Esophagus muscularis mucosa (tissue), 4 donors: ENCODE measurements at regions not wholly inside any gene's neighbourhood (a gene's known extent, or its start where the extent isn't known, plus 50 kb on each side); places are given as distances from the start of the nearest gene placed in this dataset.
"Not testable (repeated sequence)": the region's sequence is repeated elsewhere in the genome, so short reads cannot be mapped to it uniquely, and the experiment has no call there.

Experiments used
- DNase-seq: peaks from one replicate; pipeline ENCODE4 v3.0.0-alpha.2; 2017; ENCODE audit errors: extremely low spot score
- H3K27ac ChIP-seq, 4 donors: fragments of 200-600 bp; sonication (generic); replicated peaks in 1 of 4; 1 replicate in 3 of 4; 2 replicates in 1 of 4; pipeline ENCODE4 v1.5.1; 2016 to 2019; ENCODE audit warnings: mild to moderate bottlenecking in 1 of 4
- H3K27me3 ChIP-seq, 4 donors: fragments of 200-600 bp; sonication (generic); one replicate each; pipeline versions ENCODE4 v1.5.1 to v1.6.0; 2016 to 2019
- H3K36me3 ChIP-seq, 4 donors: fragments of 200-600 bp; sonication (generic); one replicate each; pipeline ENCODE4 v1.5.1; 2016 to 2019
- H3K4me1 ChIP-seq, 4 donors: fragments of 200-600 bp; sonication (generic); one replicate each; pipeline ENCODE4 v1.5.1; 2016 to 2019
- H3K4me3 ChIP-seq, 4 donors: fragments of 200-600 bp; sonication (generic); 1 replicate in 2 of 4; 2 replicates in 2 of 4; pipeline ENCODE4 v1.5.1; 2016 to 2019; ENCODE audit warnings: mild to moderate bottlenecking in 4 of 4, moderate library complexity in 1 of 4
- H3K9me3 ChIP-seq, 4 donors: fragments of 200-600 bp; sonication (generic); 1 replicate in 3 of 4; 2 replicates in 1 of 4; pipeline ENCODE4 v1.5.1; 2016 to 2019
- EP300 ChIP-seq: sonication (generic); formaldehyde crosslinking; IDR thresholded peaks from one replicate; pipeline ENCODE4 v1.6.1; 2017; ENCODE audit warnings: antibody characterized with exemption
- POLR2A ChIP-seq: fragments of 450-650 bp; IDR thresholded peaks from one replicate; pipeline ENCODE4 v1.6.1; 2017; ENCODE audit warnings: antibody characterized with exemption, moderate library complexity, mild to moderate bottlenecking, low read depth
- POLR2AphosphoS5 ChIP-seq, 2 donors: sonication (generic); formaldehyde crosslinking; IDR thresholded peaks; one replicate each; pipeline ENCODE4 v1.6.1; 2017; ENCODE audit warnings: antibody characterized with exemption in 2 of 2
- WGBS: methylation state at CpG from one replicate; pipeline ENCODE4 v1.1.5; 2018; 5-methylcytosine and 5-hydroxymethylcytosine counted together
- intact Hi-C: fragments of 100-400 bp; cut with DNase I; formaldehyde crosslinking; loops from one replicate; pipeline ENCODE4 v1.15.1; 2023
- TF ChIP-seq, protein P1 (sequence below), 3 experiments: fragments of 200-600 bp in 2 of 3; fragments of 450-650 bp in 1 of 3; sonication (generic) in 2 of 3; IDR thresholded peaks; one replicate each; pipeline ENCODE4 v1.5.1; 2017 to 2019; ENCODE audit warnings: antibody characterized with exemption in 3 of 3, mild to moderate bottlenecking in 2 of 3, moderate library complexity in 1 of 3

DNA sequence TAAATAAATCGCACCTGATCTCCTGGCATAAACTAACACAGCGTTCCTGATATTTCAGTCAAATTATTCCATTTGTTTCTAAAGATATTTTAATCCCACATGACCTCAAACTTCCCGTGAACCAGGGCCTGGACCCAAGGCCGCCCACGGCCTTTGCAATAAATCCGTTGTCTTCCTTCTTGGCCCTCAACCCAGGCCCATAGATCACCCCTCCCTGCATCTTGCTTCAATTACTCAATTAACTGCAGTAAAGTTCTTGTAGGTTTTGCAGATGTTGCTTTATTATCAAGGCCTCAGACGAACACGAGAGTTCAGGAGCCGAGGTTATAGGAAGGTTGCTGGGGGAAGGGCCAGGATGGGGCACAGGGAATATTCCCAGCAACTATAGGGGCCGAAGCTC, 249.4 kb downstream of the RAB11FIP2 start:
- intact Hi-C loops, result no loop called here
- TF ChIP-seq, protein P1, sequence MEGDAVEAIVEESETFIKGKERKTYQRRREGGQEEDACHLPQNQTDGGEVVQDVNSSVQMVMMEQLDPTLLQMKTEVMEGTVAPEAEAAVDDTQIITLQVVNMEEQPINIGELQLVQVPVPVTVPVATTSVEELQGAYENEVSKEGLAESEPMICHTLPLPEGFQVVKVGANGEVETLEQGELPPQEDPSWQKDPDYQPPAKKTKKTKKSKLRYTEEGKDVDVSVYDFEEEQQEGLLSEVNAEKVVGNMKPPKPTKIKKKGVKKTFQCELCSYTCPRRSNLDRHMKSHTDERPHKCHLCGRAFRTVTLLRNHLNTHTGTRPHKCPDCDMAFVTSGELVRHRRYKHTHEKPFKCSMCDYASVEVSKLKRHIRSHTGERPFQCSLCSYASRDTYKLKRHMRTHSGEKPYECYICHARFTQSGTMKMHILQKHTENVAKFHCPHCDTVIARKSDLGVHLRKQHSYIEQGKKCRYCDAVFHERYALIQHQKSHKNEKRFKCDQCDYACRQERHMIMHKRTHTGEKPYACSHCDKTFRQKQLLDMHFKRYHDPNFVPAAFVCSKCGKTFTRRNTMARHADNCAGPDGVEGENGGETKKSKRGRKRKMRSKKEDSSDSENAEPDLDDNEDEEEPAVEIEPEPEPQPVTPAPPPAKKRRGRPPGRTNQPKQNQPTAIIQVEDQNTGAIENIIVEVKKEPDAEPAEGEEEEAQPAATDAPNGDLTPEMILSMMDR (IDR thresholded peaks at IDR 0.05), result no peak
- TF ChIP-seq POLR2A (no peak), POLR2AphosphoS5 (IDR thresholded peaks at IDR 0.05) (no peak), EP300 (no peak)
- no peaks in the 10 kb centered on the region for H3K9me3 ChIP-seq
- no peaks in the 10 kb centered on the region for H3K4me1 ChIP-seq
- no peak overlapping the region for H3K27ac ChIP-seq
- H3K36me3 ChIP-seq, result no peaks in the 10 kb centered on the region
- 82% methylated on average over 10 of the region's 10 CpGs for WGBS
- H3K4me3 ChIP-seq, result no peak overlapping the region
- DNase-seq, result no peak
- peaks cover 0 to 29% (median 0%) of the 10 kb centered on the region in 4 donors for H3K27me3 ChIP-seq

- H3K27me3 ChIP-seq, result peaks cover 0 to 15% (median 0%) of the 10 kb centered on the region in 4 donors
- intact Hi-C loops, result no loop called here
- no peak overlapping the region for H3K4me3 ChIP-seq
- DNase-seq, result no peak
- no peaks in the 10 kb centered on the region for H3K4me1 ChIP-seq
- H3K36me3 ChIP-seq, result no peaks in the 10 kb centered on the region
- 66% methylated on average over 7 of the region's 7 CpGs for whole genome bisulfite sequencing
- no peak for TF ChIP-seq EP300
- no peak for TF ChIP-seq POLR2A
- H3K27ac ChIP-seq, result no peak overlapping the region
- H3K9me3 ChIP-seq, result no peaks in the 10 kb centered on the region
Measured at GRCh38 chr10:117801691-117802090, 245.1 kb downstream of the RAB11FIP2 start.

GRCh38 chr10:117804470-117805011, 242.2 kb downstream of the RAB11FIP2 start:
- DNase-seq, result no peak
- 82% methylated on average over 11 of the region's 13 CpGs for WGBS
- Histone ChIP-seq H3K27me3 (peaks cover 0 to 15% (median 0%) of the 10 kb centered on the region in 4 donors), H3K4me1 (no peaks in the 10 kb centered on the region), H3K4me3 (no peak overlapping the region), H3K27ac (no peak overlapping the region), H3K36me3 (no peaks in the 10 kb centered on the region), H3K9me3 (no peaks in the 10 kb centered on the region)
- TF ChIP-seq POLR2AphosphoS5 (IDR thresholded peaks at IDR 0.05) (no peak), POLR2A (no peak), EP300 (no peak)
- TF ChIP-seq, protein P1 (IDR thresholded peaks at IDR 0.05), result no peak
- intact Hi-C loops, result no loop called here

DNA sequence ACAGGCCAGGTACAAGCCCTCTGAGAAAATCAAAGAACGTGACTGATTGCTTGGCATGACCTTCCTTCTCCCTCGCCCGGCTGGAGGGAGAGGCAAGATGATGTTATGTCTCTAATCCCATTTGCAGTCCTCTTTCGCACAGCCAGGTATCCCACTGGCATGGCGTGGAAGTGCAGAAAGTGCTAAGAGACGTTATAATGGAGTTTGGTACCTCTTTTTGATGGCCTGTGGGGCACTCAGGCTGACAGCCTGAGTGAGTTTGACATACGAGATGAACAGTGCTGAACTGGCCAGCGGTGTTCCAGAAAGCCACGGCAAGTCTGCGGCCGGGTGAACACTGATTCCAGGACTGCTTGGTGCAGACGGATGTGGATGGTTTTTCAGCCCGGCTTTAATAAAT, 241.6 kb downstream of the RAB11FIP2 start:
- TF ChIP-seq POLR2AphosphoS5 (IDR thresholded peaks at IDR 0.05) (no peak), POLR2A (no peak), EP300 (no peak)
- TF ChIP-seq, protein P1 (IDR thresholded peaks at IDR 0.05), result no peak
- 77% methylated on average over 13 of the region's 13 CpGs for WGBS
- Histone ChIP-seq H3K4me3 (no peak overlapping the region), H3K4me1 (no peaks in the 10 kb centered on the region), H3K36me3 (no peaks in the 10 kb centered on the region), H3K9me3 (peaks cover 0 to under 1% (median 0%) of the 10 kb centered on the region in 4 donors), H3K27ac (no peak overlapping the region), H3K27me3 (peaks cover 0 to 15% (median 0%) of the 10 kb centered on the region in 4 donors)
- intact Hi-C loops, result no loop called here
- DNase-seq, result no peak

DNA sequence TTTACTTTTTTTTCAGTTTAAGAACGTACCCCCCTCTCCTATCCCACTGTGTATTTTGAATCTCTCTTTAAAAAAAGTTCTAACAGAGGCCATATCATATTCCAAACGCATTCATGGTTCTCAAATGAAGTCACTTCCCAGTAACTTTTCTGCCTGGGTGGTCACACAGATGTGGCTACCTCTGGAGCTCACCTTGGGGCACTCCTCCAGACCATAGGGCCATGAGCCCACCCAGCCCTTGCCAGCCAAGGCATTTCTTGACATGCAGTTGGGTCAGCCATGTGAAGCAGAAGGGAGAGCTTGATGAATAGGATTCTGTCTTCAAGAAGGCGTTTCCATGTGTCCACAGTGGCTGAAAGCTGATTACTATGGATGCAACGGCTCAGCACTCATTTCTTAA, 239.3 kb downstream of the RAB11FIP2 start:
- Histone ChIP-seq H3K9me3 (peaks cover 0 to 8% (median 4%) of the 10 kb centered on the region in 4 donors), H3K4me1 (no peaks in the 10 kb centered on the region), H3K27ac (no peak overlapping the region), H3K27me3 (peaks cover 0 to 5% (median 0%) of the 10 kb centered on the region in 4 donors), H3K36me3 (no peaks in the 10 kb centered on the region), H3K4me3 (no peak overlapping the region)
- no peak for DNase-seq
- 67% methylated on average over 4 of the region's 4 CpGs for WGBS
- intact Hi-C loops, result no loop called here
- TF ChIP-seq, protein P1 (IDR thresholded peaks at IDR 0.05), result no peak
- TF ChIP-seq POLR2AphosphoS5 (IDR thresholded peaks at IDR 0.05), result no peak
- TF ChIP-seq EP300, result no peak
- TF ChIP-seq POLR2A, result no peak

DNA sequence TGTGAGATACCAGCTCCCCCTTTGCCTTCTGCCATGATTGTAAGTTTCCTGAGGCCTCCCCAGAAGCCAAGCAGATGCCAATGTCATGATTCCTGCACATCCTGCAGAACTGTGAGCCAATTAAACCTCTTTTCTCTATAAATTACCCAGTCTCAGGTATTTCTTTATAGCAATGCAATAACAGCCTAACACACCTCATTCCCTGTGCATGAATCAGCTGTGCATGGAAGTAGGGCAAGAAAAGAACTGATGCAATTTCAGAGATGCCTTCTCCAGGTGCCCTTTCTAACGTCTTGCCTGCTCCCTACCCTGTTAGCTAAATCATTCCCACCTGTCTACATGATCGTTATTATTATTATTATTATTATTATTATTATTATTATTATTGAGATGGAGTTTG, 230.9 kb downstream of the RAB11FIP2 start:
- H3K9me3 ChIP-seq, DNase-seq, H3K36me3 ChIP-seq, H3K4me3 ChIP-seq, H3K4me1 ChIP-seq, H3K27ac ChIP-seq, intact Hi-C loops: not testable (repeated sequence)
- 77% methylated on average over 2 of the region's 2 CpGs for WGBS
- peaks cover 0 to 25% (median 0%) of the 10 kb centered on the region in 4 donors for H3K27me3 ChIP-seq
